SK-MEL-5 (cell line): ENCODE measurements at regions not wholly inside any gene's neighbourhood (a gene's known extent, or its start where the extent isn't known, plus 50 kb on each side); places are given as distances from the start of the nearest gene placed in this dataset.

Source experiments
- DNase-seq: peaks from one replicate; pipeline ENCODE4 v3.0.0-alpha.2; 2016; ENCODE audit warnings: low read depth, low spot score
- in situ Hi-C: cut with HindIII; loops from 2 replicates; pipeline ENCODE4 v1.10.0; 2016; ENCODE audit warnings: low sequenced_read_pairs, high pct_unique_total_duplicates, low pct_unique_long_range_greater_than_20kb

DNA sequence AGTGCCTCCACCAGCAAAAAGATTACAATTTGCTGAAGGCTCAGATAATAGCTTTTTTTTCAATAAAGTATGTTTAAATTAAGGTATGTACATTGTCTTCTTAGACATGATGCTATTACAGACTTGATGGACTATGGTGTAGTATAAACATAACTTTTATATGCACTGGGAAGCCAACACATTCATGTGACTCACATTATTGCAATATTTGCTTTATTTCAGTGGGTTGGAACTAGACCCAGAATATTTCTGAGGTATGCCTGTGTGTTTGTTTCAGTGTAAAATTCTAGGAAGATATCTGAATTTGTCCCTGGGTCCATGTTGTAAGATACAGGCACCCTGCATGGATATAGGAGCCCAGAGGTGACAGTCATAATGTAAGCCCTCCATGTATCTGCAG lies 120.0 kb upstream of the BDNF start:
- in situ Hi-C loops, result no loop called here
- DNase-seq, result no peak

DNA sequence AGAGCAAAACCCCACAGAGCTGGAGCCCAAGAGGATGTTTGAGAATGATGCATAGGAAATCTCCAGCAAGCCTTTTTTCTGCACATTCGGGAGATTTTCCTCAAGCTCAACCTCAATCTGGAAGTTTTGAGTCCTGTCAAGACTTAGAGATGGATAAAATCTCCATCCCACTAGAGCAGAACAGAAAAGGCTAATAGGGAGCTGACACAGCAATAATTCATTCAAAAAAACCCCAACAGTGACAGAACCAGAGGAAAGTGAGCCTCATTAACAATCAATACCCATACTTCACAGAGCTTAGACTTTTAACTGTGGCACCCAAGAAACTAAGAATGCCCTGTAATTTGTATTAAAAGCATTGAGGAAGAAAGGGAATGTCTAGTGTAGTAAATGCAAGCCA lies 115.9 kb upstream of the BDNF start:
- in situ Hi-C loops, result no loop called here
- DNase-seq, result no peak

DNA sequence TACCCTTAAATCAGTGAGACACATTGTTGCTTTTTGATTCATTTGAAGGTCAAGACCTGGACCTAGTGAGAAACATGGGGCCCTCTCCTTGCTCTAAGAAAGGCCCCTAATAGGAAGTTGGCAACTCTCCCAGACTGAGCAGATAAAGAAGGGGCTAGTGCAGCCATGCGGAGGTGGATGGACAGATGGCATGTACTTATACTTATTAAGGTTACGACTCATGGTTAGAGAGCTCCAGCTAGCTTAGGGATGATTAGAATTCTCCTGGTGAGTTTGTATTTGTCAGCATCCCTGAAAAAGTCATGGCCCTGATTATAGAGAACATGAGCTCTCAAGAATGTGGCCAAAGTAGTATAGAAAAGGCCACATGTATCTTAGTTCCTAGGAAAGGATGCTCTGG lies 112.1 kb upstream of the BDNF start:
- in situ Hi-C loops, result no loop called here
- DNase-seq, result no peak

DNA sequence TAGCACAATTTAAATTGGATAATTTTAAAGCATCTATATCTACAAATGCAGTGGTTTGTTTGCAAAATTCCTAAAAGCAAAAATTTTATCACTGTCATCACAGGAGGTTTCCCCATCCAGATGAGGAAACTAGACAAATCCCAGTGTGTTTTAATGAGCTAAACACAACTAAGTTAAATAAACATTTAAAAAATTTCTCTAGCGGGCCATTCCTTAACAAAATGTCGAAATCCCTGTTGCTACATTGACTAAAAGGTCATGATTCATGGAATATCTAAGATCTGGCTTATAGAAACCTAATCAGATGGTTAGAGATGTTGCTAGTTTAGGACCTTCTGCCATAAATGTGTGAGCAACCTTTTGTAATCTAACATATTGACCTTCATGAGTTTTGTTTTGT lies 107.3 kb upstream of the BDNF start:
- in situ Hi-C loops, result no loop called here
- no peak for DNase-seq

DNA sequence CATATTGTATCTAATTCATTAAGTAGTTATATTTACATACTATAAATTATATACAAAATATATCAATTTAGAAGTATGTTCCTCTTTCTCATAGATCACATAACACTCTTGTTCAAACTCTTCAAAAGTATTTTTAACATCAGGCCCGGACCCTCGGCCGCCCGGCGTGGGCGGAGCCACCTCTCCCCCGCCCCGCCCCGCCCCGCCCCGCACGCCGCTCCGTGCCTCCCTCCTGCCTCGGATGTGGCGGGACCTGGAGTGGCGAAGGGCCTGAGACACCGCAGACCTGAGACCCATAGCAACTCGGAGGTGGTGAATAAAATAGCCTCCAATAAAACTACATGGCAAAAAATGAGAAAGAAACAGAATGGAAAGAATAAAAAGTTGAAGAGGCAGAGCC lies 105.9 kb upstream of the BDNF start:
- in situ Hi-C loops, result no loop called here
- DNase-seq, result no peak

DNA sequence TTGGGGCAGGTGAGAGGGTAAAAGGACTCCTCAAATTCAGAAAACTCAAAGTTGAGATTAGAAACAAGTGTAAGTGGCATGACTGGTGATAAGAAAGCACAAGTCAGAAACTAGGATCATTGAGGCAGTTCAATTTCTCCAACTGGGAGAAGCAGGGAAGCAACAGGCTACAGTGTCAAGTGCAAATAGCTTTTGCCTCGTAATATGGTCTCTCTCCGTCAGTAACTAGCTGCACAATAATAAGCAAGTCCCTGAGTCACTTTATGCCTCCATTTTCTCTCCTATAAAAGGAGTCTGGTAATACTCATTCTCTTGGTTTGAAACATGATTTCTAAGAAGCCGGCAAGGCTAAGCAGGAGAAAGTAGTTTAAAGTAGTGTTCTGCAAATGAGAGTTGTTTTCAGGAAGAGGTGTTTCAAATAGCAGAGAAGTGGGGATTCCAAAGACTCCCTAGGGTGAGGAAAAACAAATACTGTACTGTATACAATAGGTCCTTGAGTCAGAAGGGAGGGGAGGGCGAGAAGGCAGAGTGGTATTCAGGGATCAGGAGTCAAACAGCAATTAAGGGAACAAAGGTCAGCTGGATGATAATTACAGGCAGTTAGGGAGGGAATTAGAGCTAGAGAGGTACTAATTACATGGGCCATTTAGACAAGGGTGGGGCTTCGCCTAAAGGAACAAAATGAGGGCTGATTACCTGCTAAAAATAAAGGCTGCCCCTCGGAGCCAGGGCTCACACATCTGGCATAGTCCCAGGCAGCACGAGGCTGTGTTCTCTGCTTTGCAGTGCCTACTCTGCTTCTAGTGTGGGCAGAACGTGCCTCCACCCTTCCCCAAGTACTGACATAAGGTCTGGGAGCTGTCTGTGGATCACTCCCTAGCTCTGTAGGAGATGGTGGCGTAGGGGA lies 96.0 kb upstream of the BDNF start:
- in situ Hi-C loops, result no loop called here
- DNase-seq, result no peak

DNA sequence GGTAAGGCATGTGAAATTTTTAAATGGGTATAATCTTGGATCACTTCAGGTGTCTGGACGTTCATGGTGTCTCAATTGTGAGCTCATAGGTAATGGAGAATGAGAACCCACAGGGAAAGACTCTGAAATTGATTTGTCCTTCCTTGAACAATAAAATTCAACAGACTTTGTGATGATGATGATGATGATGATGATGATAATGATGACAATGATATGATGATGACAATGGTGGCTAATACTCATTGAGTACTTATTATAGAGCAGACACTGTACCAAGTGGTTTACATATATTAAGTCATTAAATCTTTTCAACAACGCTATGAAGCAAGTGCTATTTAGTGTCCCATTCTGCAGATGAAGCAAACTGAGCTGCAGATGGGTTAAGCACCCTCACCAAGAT lies 86.6 kb upstream of the BDNF start:
- no peak for DNase-seq

DNA sequence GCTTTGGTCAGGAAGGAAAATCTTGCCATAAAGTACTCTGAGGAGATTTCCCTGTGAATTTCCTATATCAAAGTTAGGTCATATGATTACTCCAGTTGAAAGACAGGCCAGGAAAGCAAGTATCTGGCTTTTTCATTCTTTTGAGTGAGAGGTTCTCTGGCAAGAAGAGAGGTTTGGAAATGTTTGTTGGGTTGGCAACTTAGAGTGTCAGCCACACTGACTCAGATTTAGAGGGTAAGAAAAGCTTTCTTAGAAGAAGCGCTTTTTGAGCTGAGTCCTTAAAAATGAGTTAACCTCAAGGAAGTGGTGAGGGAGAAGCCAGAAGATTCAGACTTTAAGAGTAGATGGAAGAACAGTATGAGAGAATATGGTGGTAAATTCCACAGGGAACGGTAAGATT lies 86.1 kb upstream of the BDNF start:
- no peak for DNase-seq
- in situ Hi-C loops, result no loop called here

More for the DNA sequence above, 86.6 kb upstream of the BDNF start:
- in situ Hi-C loops, result no loop called here

DNA sequence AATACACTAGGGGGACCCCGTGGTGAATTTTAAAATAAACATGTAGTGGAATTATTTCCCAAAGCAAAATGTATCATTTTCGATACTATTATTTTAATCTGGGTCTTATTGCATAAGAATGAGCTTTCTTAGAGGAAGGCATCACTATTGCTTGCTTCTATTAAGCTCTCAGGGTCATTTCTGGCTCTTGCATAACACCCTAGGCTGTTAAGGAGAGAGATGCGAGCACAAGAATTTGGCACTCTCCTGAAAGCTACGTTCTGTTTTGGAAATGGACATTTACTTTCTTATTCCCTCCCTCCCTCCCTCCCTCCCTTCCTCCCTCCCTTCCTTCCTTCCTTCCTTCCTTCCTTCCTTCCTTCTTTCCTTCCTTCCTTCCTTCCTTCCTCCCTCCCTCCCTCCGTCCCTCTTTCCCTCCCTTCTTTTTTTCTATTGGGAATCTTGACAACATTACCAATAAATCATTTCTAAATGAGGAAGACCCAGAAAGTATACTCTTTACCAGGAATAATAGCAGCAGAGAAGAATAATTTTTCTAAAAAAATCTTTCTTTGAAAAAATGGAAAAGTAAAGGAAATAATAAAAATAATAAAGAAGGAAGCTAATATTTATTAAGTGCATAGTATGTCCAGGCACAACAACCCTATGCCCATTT lies 83.6 kb upstream of the BDNF start:
- in situ Hi-C loops, result no loop called here
- DNase-seq, result no peak

DNA sequence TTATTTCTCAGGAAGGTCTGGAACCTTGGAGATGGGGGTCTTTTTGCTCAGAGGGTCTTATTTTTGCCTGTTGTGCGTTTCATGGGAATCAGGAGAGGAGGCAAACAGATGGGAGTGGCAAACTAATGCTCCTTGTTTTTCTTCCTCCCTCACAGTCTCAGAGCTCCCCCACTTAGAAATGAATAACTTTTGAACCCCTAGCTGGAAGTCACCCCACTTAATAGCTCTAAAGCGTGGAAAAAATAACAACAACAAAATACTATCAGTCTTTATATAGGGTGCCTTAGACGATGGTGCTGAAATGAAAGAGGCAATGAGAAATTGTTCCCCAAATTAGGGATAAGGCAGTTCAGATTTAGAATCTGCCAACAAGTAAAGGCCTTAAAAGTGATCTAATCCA lies 76.8 kb upstream of the BDNF start:
- no peak for DNase-seq
- in situ Hi-C loops, result no loop called here

DNA sequence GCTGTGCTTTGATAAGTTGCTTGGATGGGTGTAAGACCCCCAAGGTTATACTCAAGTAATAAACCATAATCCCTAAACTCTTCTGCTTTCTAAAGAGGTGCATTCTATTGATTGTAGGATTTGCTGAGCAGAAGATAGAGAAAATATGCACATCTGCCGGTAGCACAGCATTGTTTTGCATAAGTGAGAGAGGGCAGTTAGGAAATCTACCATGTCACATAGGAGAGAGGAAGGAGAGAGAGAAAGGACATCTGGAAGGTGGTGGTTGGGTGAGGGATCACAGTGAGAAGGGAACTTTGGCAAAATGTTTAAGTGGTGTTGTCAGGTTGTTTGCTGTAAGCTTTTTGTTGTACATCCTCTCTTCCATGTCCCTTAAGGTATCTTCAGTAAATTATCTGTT lies 73.6 kb upstream of the BDNF start:
- no peak for DNase-seq
- in situ Hi-C loops, result no loop called here

DNA sequence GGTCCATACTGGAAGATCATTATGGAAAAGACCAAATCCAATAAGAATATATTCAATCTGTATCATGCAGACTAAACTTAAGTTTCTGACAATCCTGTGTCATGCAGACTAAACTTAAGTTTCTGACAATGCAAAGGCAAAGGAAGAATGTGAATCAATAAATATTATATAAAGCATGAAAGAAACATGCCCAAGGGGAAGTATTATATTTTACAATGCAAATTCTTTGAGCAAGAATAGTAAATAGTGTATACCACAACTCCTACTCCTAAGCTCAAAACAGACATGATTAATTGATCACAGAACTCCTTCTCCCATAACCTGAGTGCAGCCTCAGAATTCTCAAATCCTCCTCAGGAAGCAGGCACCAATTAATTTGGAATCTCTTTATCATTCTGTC lies 71.3 kb upstream of the BDNF start:
- in situ Hi-C loops, result no loop called here
- no peak for DNase-seq

DNA sequence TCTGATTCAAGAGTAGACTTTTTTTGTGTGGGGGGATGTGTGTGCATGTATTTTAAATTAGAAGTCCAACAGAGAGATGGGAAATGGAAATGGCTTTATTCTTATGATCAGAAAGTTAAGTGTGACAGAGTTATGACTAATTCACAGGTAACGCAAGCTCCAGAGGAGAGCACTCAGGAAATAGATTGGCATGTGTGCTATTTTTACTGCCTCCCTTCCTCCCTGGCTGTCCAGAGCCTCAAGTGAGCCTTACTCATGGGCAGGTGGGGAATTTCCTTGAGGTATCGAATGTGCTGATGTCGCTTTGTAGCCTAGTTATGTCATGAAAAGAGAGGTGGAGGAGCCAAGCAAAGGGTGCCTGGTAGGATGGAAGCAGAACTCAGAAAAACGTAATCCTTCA lies 70.3 kb upstream of the BDNF start:
- in situ Hi-C loops, result no loop called here
- DNase-seq, result no peak

DNA sequence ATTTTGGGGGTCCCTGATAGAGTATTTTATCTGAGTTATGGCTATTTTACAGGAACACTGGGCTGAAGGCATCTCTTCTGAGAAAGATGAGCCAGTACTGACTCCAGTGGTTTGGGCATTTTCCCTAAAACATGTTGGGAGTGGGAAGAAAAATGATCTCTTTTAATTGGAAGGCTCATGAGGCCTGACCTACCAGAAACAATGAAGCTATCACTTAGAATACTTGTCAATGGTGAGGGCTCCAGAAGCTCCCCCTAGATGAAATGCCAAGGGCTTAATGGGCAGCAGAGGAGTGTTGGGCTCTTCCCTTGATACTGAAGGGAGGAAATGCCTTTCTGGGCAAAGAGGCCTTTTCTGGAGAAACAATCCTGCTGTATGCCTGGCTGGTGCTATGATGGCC lies 63.5 kb upstream of the BDNF start:
- no peak for DNase-seq
- in situ Hi-C loops, result no loop called here

DNA sequence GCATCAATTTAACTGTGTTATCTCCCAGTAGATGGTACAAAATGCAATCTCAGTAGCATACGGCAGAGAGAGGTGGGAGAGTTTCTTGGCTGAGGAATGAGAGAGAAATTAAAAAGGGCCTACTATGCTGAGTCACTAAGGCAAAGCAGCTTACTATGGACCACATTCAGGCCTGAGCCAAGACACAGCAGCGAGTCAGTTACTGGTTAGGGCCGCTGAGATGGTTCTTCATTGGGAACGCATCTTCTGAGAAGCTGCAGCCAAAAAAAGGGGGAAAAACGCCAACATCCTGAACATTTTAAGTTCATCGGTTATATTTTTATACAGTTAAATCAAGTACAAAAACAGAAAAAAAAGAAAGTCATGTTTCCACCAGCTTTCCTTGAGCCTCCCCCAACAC lies 61.1 kb upstream of the BDNF start:
- DNase-seq, result no peak
- in situ Hi-C loops, result no loop called here

DNA sequence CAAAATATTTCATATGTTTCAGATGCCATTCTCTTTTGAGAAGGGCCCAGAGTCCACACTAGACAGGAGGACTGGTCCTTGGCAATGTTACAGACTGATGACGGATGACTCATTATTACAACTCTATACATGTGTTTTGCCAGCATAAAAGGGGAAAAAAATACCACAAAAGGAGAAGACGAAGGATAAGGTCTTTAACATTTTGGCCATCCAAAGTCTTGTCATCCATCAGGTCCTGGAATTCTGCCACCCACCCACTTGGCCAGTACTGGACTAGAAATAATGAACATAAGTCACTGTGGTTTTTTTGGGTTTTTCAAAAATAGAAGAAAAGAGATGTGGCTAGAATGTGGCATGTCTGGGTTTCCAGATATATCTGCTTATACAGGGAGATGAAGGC lies 57.7 kb upstream of the BDNF start:
- in situ Hi-C loops, result no loop called here
- no peak for DNase-seq

DNA sequence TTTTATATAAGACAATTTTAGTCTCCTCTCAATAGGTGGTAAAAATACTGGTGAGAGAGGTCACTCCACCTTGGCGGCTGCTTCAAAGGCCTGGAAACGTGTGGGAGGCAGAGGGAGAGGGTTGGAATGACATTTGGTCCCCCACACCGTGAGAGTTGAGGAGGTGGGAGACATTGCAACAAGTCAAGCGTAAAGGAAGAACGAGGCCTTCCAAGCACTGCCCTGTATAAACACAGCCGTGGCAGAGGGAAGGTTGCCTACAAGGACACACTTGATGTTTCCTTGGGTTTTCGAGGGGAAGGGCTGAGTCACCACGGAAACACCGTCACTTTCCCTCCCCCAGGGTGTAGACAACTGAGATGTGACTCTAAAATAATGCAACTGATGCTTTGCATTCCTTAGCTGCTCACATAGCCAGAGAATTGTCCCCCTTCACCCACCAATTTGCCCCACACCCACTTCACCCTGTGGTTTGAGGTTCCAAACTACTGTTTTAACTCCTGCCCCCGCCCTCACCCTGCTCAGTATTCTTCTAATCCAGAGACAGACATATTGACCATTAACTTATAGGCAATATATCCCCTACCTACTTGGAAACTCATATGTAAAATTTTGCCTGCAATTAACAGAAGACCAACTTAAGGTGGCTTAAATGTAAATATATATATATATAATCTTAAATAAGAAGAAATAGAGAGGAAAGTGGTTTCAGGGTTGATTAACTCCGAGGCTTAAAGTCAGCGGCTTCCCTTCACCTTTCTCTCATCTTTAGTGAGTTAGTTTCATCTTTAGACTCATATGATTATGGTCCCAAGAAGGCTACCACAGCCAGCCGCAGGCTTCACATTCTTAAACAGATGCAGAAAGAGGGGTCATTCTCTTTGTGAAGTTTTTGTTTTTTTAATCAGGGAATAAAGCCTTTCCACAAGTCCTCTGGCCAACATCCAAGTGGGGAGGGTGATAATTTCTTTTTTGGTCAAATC lies 54.1 kb upstream of the BDNF start:
- in situ Hi-C loops, result no loop called here
- no peak for DNase-seq
